ENCODE measurements at regions not wholly inside any gene's neighbourhood (a gene's known extent, or its start where the extent isn't known, plus 50 kb on each side); places are given as distances from the start of the nearest gene placed in this dataset.
"Not testable (repeated sequence)": the region's sequence is repeated elsewhere in the genome, so short reads cannot be mapped to it uniquely, and the experiment has no call there.

DNA sequence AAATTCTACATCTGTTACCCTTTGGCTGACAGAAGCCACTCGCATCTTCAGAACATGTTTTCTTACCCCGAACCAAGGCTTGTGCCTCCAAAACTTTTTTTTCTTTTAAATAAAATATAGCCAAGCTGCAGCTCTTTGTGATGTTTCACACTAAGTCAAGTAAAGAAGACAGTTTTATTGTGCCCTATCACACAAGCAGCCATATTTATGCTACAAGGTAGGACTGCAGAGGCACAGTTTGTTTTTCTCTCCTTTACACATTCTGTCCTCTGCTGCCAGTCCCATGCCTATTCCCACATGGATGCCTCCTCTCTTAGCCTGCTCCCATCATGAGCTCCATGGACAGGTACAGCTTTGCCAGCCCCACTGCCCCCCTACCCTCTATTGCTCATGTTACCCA lies 219.6 kb upstream of the THUMPD2 start:
- FAIRE-seq, result no peak

DNA sequence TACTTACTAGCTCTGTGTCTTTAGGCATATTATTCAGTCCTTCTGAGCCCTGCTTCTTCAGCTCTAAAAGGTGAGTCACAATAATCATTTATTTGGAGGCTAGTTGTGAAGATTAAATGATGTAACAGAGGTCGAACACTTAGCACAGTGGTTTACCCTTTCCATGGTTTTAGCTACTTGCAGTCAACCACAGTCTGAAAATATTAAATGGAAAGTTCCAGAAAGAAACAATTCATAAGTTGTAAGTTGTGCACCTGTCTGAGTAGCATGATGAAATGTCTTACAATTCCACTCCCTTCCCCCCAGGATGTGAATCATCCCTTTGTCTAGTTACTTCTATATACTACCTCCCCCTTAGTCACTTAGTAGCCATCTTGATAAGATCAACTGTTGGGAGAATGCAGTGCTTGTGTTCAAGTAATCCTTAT lies 217.6 kb upstream of the THUMPD2 start:
- peak; percentile 9 for FAIRE-seq
- DNase-seq (ENCODE audit: low spot score), result peak; percentile 26

More for the DNA sequence above, 219.6 kb upstream of the THUMPD2 start:
- DNase-seq (ENCODE audit: low spot score), result no peak

DNA sequence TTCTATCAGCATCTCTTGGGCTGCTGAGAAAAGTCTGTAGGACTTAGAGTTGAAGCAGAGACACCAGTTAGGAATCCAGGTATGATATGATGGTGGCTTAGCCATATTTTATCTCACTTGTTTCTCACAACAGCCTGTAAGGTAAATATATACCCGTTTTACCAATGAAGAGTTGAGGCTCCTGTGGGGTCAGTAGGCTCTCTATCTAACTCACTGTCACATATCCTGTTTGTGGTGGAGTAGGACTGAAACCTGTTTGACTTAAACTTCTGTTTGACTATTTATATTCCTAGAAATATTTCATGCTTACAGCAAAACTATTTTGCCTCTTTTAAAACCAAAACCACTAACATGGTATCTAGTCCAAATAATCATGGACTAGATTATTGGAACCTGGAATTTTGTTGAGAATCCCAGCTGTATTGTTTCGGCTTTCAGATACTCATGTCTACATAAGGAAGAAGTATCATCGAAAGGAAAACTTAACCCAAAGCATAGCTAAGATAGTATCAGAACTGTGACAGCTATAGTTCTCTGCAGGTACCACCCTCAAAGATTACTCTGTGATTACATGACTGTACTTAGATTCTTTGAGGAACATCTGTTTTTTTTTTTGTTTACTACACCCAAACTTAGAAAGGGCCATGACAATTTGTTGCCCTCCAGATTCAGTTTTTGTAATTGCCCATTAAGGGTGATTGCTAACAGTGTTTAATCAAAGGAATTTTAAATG lies 216.1 kb upstream of the THUMPD2 start:
- DNase-seq (ENCODE audit: low spot score) (no peak), FAIRE-seq (no peak)

DNA sequence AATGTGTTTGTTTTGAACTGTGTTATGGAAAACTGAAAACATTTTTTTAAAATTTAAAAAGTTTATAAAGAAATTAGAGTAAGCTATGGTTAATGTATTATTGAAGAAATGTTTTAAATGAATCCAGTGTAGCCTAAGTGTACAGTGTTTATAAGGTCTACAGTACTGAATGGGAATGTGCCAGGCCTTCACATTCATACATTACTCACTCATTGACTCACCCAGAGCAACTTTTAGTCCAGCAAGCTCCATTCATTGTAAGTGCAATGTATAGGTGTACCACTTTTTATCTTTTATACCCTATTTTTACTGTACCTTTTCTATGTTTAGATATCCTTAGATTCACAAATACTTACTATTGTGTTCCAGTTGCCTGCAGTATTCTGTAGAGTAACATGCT lies 215.1 kb upstream of the THUMPD2 start:
- FAIRE-seq (no peak), DNase-seq (ENCODE audit: low spot score) (no peak)

DNA sequence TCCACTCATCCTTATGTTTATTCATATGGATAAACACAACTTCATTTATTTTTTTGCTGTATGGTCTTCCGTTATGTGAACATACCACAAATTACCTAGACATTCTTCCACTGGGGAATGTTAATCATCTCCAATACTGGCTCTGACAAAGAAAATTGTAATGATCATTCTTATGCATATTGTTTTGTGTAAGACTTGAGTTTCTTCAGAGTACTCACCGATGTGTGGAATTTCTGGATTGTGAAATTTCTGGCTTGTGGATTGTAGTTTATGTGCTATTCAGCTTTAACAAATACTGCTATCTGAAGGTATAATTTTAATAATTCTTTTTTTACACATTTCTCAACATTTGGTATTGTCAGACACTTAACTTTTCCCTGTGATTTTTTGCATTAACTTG lies 212.2 kb upstream of the THUMPD2 start:
- FAIRE-seq (no peak), DNase-seq (ENCODE audit: low spot score) (no peak)

DNA sequence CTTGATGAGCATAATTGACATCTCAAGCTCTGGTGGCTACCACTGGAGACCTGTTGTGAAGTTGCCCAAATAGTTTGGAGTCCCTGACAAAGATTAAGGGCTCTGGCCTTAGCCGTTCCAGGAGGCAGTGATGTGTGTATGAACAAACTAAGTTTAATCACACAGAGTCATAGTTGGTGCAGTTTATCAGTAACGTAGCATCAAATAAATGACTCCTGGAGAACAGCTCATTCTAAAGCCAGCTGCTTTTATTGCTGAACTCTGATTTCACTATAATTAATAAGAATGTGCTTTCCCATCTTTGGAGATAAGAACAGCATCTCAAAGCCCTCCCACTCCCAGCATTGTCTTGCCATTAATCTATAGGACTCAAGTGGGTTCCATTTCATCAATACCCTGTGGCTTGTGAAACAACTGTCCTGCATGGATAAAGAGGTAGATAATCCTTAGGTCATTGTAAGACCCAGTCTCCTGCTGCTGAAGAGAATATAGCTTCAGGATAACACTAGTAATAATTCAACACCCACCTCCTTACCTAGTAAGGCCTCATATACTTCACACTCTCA lies 211.4 kb upstream of the THUMPD2 start:
- FAIRE-seq (no peak), DNase-seq (ENCODE audit: low spot score) (no peak)

DNA sequence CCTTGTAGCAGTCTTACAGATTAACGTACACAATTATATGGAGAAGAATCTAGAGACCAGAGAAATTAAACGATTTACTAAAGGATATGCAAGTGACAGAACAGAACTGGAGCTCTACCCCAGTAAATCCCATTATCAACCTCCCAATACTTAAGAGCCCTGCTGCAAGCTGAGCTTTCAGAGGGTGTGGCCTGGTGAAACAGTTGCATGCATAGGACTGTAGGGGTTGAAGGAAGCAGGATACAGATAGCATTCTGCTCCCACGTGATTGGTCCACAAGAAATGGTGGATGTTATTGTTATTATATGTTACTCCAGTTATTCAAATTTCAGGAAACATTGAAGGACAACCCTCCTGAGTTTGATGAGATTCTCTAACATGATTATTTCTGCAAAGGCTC lies 210.8 kb upstream of the THUMPD2 start:
- no peak for FAIRE-seq
- no peak for DNase-seq (ENCODE audit: low spot score)

DNA sequence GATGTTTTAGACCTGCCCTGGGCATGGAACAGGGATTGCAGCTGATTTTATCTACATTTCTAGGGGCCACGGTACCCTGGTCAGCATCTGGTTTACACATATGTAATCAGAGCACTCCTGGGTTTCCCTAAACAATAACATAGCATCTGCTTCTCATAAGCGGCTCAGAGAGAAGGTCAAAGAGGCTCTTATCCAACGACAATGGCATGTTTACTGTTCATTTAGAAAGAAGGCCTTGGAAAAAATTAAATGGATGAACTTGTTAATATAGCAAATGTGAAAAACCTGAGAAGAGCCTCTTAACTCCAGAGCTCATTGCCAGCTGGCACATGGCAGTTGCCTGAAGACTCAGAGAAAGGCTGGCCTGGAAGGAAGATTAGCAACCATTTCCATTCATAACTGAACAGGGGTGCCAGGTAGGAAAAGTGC lies 202.8 kb upstream of the THUMPD2 start:
- DNase-seq (ENCODE audit: low spot score) (no peak), FAIRE-seq (no peak)

DNA sequence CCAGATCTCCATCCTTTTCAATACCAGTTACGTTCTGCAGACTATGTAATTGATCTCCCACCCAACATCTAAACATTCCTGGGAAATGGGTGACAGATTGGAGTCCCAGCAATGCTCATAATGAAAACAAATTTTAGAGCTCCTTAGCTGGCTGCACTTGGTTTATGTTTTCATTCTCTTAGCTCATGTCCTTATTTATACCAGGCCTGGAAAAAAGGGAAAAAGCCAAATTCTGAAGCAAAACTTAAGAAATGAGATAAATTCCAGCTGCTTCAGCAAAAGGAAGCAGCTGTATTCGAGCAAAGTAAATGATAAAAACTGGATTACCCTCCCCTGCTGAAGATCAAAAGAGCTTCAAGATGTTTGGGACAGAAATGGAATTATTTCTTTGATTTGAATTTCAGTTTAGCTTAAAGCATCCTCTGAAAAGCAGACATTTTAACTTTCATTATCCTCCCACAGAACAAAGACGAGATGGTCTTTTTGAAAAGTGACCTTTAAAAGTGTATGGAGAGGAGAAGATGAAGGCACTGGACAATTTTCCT lies 196.5 kb upstream of the THUMPD2 start:
- no peak for DNase-seq (ENCODE audit: low spot score)
- no peak for FAIRE-seq

DNA sequence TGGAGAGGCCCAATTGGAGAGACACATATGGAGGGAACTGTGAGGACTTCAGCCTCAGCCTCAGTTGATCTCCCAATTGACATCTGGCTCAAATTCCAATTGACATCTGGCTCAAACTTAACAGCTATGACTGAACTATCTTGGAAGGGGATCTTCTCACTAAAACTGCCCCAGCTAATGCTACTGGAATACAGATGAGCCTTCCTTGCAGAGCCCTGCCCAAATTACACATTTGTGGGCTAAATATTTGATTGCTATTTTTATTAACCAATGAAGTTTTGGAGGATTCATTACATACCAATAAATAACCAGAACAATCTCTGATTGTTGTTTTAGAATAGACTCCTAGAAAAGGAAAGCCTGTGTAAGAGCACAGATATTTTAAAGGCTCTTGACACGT lies 189.0 kb upstream of the THUMPD2 start:
- DNase-seq (ENCODE audit: low spot score) (no peak), FAIRE-seq (no peak)

DNA sequence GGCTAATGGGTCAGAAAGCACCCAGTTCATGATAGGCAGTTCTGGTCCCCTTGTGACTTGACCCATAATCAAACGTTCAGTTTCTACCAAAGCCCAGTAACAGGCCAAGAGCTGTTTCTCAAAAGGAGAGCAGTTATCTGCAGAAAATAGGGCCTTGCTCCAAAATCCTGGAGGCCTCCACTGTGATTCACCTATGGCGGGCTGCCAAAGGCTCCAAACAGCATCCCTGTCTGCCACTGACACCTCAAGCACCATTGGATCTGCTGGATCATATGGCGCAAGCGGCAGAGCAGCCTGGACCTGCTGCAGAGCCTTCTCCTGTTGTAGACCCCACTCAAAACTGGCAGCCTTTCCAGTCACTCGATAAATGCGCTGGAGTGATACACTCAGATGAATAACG lies 181.6 kb upstream of the THUMPD2 start:
- DNase-seq (ENCODE audit: low spot score); FAIRE-seq: not testable (repeated sequence)

DNA sequence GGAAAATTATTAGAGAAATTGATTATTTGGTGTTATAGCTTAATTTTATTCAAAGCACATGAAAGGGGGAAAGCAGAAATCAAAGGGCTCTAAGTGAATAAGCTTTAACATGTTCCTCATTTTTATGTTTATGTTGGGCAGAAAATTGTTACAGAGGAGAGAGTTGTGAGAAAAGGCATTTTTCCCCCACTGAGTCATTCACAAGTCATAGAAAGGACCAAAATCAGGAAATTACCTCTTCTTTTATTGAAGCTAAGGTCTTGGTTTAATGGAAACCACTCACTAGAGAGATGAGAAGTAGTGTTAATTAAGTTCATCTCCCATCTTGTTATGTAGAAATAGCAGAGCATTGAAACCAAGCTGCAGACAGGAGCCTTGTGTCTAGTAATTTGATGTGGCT lies 175.3 kb upstream of the THUMPD2 start:
- DNase-seq (ENCODE audit: low spot score), result no peak
- no peak for FAIRE-seq

DNA sequence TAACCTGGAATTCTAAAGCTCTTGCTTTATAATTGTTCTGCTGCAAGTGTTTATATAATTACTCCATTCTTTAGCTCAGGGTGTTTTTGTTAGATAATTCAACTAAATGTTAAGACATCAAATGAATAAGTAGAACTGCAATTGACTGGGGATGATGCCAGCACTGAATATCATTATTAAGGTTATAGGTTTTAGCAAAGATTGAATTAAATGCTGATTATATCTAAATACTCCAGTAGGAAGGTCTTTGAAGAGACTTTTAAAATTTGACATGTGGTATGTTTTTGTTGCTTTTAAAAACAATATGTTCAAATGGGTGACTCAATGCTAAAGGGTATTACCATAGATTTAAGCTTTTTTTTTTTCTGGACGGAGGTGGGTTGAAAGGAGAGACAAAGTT lies 170.1 kb upstream of the THUMPD2 start:
- DNase-seq (ENCODE audit: low spot score), result no peak
- FAIRE-seq, result no peak

DNA sequence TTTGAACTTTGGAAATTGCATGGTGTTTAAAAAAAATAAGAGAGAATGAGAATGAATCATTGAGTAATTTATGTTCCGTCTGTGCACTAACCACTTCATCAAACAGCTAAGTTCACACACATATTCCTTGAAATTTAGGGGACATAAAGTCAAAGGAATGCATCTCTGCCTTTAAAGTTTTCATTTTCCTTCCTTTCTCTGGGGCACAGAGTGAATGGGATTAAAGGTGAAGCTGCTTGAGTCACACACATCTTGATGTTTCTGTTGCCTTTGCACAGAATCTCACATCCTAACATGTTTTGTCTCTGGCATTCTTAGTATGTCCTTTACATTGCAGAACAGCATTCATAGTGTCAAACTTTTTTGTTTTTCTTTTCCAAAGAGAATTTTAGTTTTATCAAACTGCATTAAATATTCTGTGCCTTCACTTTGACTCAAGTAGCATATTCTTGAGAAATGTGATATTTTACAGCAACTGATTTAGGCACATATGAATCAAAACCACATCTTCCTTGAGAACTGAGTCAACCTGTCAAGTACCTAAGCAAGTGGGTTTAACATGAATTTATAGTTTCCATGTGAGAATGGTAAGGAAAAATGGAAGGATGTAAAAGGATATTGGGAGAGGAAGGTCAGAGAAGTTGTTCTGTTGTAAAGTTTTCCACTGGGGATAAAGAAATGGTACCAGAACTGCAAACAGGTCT lies 169.1 kb upstream of the THUMPD2 start:
- peak; percentile 9 for FAIRE-seq

DNA sequence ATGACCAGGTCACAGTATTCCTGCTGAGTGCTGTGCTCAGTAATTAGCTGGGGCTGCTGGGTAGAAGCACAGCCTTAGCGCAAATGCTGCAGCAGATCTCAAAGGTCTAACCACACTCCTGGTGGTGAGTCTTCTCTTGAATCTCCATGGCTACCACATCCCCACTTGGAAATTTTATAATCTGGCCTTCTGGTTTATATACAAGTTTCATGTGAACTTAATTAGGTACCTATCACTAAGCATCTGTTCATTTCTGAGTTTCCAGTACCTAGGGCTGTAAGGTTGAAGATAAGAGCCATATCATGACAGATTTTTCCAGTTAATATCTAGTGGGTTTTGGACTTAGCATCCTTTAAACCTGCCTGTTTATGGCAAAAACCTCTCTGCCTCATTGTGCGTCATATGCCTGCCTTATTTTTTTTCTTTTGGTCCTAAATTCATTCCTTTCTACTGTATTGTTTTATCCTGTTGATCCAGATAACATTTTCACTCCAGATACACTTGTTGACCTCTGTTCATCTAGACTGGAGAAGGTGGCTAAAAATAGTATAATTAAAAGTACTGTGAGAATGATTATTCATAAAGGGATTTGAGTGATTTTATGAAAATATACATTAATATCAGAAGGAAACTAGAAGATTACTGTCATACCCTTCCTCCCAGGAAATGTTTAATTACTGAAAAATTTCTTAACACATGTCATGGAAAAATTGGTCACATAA lies 168.4 kb upstream of the THUMPD2 start:
- no peak for FAIRE-seq
- DNase-seq (ENCODE audit: low spot score), result no peak

More for the DNA sequence above, 169.1 kb upstream of the THUMPD2 start:
- DNase-seq (ENCODE audit: low spot score), result no peak

DNA sequence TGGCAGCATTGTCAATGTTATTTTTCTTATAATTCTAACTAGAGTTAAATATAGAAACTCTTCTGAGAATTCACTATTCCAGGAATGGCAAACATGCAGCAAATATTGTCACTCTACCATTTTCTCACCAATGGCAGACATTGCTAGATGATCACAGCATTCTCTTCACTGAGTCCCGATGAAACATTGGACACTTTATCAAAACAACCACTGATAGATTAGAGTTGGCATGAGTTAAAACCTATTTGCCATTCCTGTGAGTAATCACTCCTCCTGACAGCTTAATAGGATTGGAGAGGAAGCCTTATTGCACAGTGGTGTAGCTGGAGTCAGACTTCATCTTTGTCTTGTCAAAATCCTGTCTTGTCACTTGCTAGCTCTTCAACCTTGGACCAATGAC lies 163.9 kb upstream of the THUMPD2 start:
- DNase-seq (ENCODE audit: low spot score), result no peak

DNA sequence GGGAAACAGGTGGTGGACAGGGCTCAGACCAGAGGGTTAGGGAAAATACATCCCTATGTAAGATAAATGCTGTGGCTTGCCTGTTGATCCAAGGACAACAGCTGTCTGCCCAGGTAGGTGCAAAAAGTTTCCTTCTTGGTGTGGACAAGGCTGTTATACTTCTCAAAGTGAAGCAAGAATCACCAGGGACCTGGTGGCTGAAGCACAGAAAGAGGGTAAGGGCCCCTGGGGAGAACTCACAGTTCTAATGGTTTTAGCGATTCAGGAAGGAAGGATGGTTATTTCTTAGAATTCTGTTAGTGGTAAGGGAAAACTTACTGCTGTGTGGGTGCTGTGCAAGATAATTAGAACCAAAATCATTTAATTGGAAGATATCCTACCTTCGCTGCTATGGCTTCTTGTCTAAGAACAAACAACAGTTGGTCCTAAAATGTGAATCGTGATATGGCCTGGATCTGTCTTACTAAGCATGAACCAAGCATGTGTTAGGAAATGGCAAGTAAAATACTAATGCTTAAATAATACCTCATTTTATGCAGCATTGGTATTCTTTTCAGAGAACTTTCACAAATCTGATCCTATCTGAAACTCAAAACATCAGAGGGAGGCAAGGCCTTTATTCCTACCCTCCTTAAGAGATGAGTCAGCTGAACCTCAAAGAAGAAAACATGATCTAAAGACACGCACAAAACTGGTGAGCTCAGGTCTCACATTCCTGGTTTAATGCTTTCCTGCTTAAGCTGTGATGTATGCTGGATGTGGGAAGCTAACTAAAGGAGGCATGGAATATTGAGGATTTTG lies 159.2 kb upstream of the THUMPD2 start:
- FAIRE-seq (no peak), DNase-seq (ENCODE audit: low spot score) (no peak)

More for the DNA sequence above, 163.9 kb upstream of the THUMPD2 start:
- no peak for FAIRE-seq

DNA sequence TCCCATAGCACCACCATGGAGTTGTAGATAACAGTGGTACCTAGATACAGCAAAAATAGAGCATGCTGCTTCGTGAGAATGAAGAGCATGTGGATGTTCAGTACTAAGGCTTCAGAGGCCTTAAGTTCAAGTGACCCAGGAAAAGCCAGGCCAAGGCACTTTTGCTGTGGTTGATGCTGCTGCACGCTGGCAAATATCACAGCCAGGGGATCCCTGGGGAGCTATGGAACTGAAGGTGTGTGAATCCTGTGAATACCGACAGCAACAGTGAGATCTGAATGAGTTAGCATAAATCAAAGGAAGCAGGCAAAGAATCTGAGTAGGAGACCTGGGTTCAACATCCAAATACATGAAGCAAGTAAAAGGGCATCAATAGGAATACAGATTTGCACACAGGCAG lies 158.6 kb upstream of the THUMPD2 start:
- FAIRE-seq, result no peak
- no peak for DNase-seq (ENCODE audit: low spot score)

DNA sequence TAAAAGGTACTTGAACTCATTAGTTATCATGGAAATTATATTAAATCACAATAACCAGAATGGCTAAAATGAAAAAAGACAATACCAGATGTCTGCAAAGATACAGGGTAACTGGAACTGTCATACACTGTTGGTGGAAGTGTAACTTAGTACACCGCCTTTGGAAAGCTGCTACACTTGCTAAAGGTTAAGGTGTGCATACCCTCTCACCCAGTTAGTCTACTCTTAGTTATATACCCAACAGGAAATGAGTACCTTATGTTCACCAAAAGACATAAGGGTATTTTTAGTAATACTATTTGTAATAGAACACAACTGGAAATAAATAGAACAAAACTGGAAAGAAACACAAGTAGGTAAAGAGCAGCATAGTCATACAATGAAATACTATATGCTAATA lies 155.8 kb upstream of the THUMPD2 start:
- FAIRE-seq (no peak), DNase-seq (ENCODE audit: low spot score) (no peak)

DNA sequence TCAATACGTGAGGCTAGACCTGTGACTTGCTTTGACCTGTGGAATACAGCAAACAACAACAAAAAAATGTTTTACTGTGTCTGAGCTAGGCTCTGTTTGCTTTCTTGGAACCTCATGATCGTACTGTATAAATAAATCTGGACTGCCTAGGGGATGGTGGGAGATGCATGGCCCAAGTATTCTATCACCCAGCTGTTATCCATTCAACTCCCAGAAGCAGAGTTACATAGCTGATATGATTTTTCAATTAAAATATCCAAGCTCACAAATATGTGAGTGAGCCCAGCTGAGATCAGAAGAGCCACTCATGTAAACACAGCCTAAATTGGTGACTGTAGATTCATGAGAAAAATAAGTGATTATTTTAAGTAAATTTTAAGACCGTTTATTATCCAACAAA lies 154.1 kb upstream of the THUMPD2 start:
- no peak for FAIRE-seq

DNA sequence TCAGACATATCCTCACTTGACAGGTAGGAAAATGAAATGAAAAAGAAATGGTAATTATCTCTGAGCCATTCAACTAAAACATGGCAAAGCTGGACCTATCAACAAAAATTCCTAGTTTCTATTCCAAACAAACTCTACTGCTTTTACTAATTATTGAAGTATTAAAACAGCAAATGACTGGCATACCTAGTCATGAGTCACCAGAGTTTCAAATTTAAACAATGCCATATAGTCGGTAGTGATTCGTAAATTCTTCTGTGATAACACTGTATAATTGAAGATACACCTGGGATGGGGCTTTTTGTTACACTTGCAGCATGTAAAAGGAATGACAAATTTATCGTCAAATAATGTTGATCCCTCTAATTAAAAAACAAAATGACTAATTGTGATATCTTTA lies 153.1 kb upstream of the THUMPD2 start:
- FAIRE-seq, result no peak

More for the DNA sequence above, 154.1 kb upstream of the THUMPD2 start:
- no peak for DNase-seq (ENCODE audit: low spot score)

More for the DNA sequence above, 153.1 kb upstream of the THUMPD2 start:
- no peak for DNase-seq (ENCODE audit: low spot score)

Measured in urothelium cell line (cell line).